IMR-90 (cell line): ENCODE measurements at regions not wholly inside any gene's neighbourhood (a gene's known extent, or its start where the extent isn't known, plus 50 kb on each side); places are given as distances from the start of the nearest gene placed in this dataset.

Experiments used
- ATAC-seq: fragments of 200-7000 bp; cut with Tn5 transposase; 2 replicates; pipeline ENCODE4 v1.9.1; 2020; ENCODE audit warnings: low read depth, mild to moderate bottlenecking, moderate library complexity
- BruUV-seq: library from RNA; stranded (reverse); fragments of 400-500 nt; replicated peaks from 2 replicates; lab custom pipeline; 2021; lab: Mats Ljungman, UMichigan
- CTCF ChIA-PET: fragments of 300-600 bp; formaldehyde crosslinking; extraction: SDS; loops from one replicate; lab custom pipeline; 2021; ENCODE audit warnings: antibody characterized with exemption; lab: Yijun Ruan, JAX
- POLR2A ChIA-PET: fragments of 300-600 bp; sonication (Branson Sonifier 250); formaldehyde crosslinking; loops from one replicate; lab custom pipeline; 2022; ENCODE audit warnings: antibody characterized with exemption; ENCODE audit not compliant: unreplicated experiment; lab: Charles Lee
- DNase-seq: peaks from one replicate; pipeline ENCODE4 v3.0.0; 2013
- H2AFZ ChIP-seq: replicated peaks from 2 replicates; pipeline ENCODE3; 2013; ENCODE audit warnings: low read length, mild to moderate bottlenecking; ENCODE audit not compliant: poor library complexity
- H2AK5ac ChIP-seq: 2 replicates; pipeline ENCODE4 v1.6.1; 2013; ENCODE audit warnings: low read depth, low read length, inconsistent platforms
- H2AK9ac ChIP-seq: replicated peaks from 2 replicates; pipeline ENCODE3; 2013; ENCODE audit warnings: mild to moderate bottlenecking, low read depth, low read length, moderate library complexity; ENCODE audit not compliant: poor library complexity
- H2BK120ac ChIP-seq: 2 replicates; pipeline ENCODE4 v1.6.1; 2013; ENCODE audit warnings: low read depth, low read length, inconsistent platforms
- H2BK15ac ChIP-seq: 3 replicates; pipeline ENCODE4 v1.6.1; 2013; ENCODE audit warnings: low read depth, low read length, inconsistent platforms
- H2BK20ac ChIP-seq: 2 replicates; pipeline ENCODE4 v1.6.1; 2013; ENCODE audit warnings: low read depth, mild to moderate bottlenecking, inconsistent platforms, low read length, moderate library complexity
- H2BK5ac ChIP-seq: 2 replicates; pipeline ENCODE4 v1.6.1; 2013; ENCODE audit warnings: mild to moderate bottlenecking, low read depth, low read length, inconsistent platforms; ENCODE audit not compliant: poor library complexity, severe bottlenecking
- H3K14ac ChIP-seq: replicated peaks from 2 replicates; pipeline ENCODE4 v1.6.1; 2013; ENCODE audit warnings: low read depth, low read length, inconsistent platforms
- H3K18ac ChIP-seq: 2 replicates; pipeline ENCODE4 v1.6.1; 2013; ENCODE audit warnings: low read depth, low read length, control low read depth
- H3K23ac ChIP-seq: 2 replicates; pipeline ENCODE4 v1.6.1; 2013; ENCODE audit warnings: low read depth, low read length, inconsistent platforms
- H3K27ac ChIP-seq: 2 replicates; pipeline ENCODE4 v1.5.1; 2013; ENCODE audit warnings: mild to moderate bottlenecking, control low read depth, low read length; ENCODE audit not compliant: insufficient read depth
- H3K27me3 ChIP-seq: 2 replicates; pipeline ENCODE4 v1.6.1; 2013; ENCODE audit warnings: low read length; ENCODE audit not compliant: control insufficient read depth, insufficient read depth
- H3K36me3 ChIP-seq: 2 replicates; pipeline ENCODE4 v1.6.1; 2013; ENCODE audit warnings: low read length, mixed read lengths; ENCODE audit not compliant: control insufficient read depth, insufficient read depth
- H3K4ac ChIP-seq: 2 replicates; pipeline ENCODE4 v1.6.1; 2013; ENCODE audit warnings: low read depth, low read length, inconsistent platforms
- H3K4me1 ChIP-seq: 2 replicates; pipeline ENCODE4 v1.6.1; 2013; ENCODE audit warnings: low read length, mixed read lengths; ENCODE audit not compliant: control insufficient read depth, insufficient read depth
- H3K4me2 ChIP-seq: 2 replicates; pipeline ENCODE4 v1.6.1; 2013; ENCODE audit warnings: low read depth, mild to moderate bottlenecking, control low read depth, low read length, moderate library complexity
- H3K4me3 ChIP-seq: 2 replicates; pipeline ENCODE4 v1.5.1; 2013; ENCODE audit warnings: low read depth, mild to moderate bottlenecking, control low read depth, low read length, moderate library complexity; ENCODE audit not compliant: insufficient read depth
- H3K56ac ChIP-seq: 2 replicates; pipeline ENCODE4 v1.6.1; 2013; ENCODE audit warnings: low read length, inconsistent platforms; ENCODE audit not compliant: insufficient read depth; ENCODE audit errors: extremely low read depth
- H3K79me1 ChIP-seq, 2 experiments: 2 replicates each; pipeline ENCODE4 v1.6.1; 2013; ENCODE audit warnings: low read length in 2 of 2, inconsistent platforms in 1 of 2, low read depth in 1 of 2
- H3K9ac ChIP-seq: 2 replicates; pipeline ENCODE4 v1.6.1; 2013; ENCODE audit warnings: low read depth, low read length, control low read depth
- H3K9me1 ChIP-seq: 2 replicates; pipeline ENCODE4 v1.6.1; 2013; ENCODE audit warnings: low read length, inconsistent platforms; ENCODE audit not compliant: insufficient read depth
- H3K9me3 ChIP-seq: 2 replicates; pipeline ENCODE4 v1.6.1; 2013; ENCODE audit warnings: low read length; ENCODE audit not compliant: control insufficient read depth, insufficient read depth
- H4K20me1 ChIP-seq: 2 replicates; pipeline ENCODE4 v1.6.1; 2013; ENCODE audit warnings: low read length, inconsistent platforms; ENCODE audit not compliant: insufficient read depth
- H4K5ac ChIP-seq: 2 replicates; pipeline ENCODE4 v1.6.1; 2013; ENCODE audit warnings: mild to moderate bottlenecking, low read depth, low read length, control low read depth
- H4K8ac ChIP-seq, 2 experiments: 2 replicates each; pipeline ENCODE4 v1.6.1; 2013; ENCODE audit warnings: low read depth in 2 of 2, low read length in 2 of 2, control low read depth in 1 of 2, inconsistent platforms in 1 of 2
- H4K91ac ChIP-seq: 2 replicates; pipeline ENCODE4 v1.6.1; 2013; ENCODE audit warnings: low read depth, low read length, inconsistent platforms; ENCODE audit not compliant: insufficient read depth
- CHD1 ChIP-seq: IDR thresholded peaks from 2 replicates; pipeline ENCODE4 v1.6.1; 2012; ENCODE audit warnings: low read depth, low read length, improper control_type of control experiment
- FOS ChIP-seq: fragments of 150-350 bp; IDR thresholded peaks from 2 replicates; pipeline ENCODE4 v1.6.1; 2016; ENCODE audit warnings: low read depth, low read length
- MAFK ChIP-seq: IDR thresholded peaks from 2 replicates; pipeline ENCODE4 v1.6.1; 2012; ENCODE audit warnings: low read depth, low read length, improper control_type of control experiment
- MXI1 ChIP-seq: IDR thresholded peaks from 2 replicates; pipeline ENCODE4 v1.6.1; 2012; ENCODE audit warnings: low read depth, mild to moderate bottlenecking, low read length, moderate library complexity, borderline replicate concordance
- RAD21 ChIP-seq: IDR thresholded peaks from 2 replicates; pipeline ENCODE4 v1.6.1; 2012; ENCODE audit warnings: low read length, improper control_type of control experiment
- RFX5 ChIP-seq: IDR thresholded peaks from 2 replicates; pipeline ENCODE4 v1.8.0; 2012; ENCODE audit warnings: low read depth, mild to moderate bottlenecking, low read length, moderate library complexity
- WGBS, 2 experiments: methylation state at CpG; one replicate each; pipeline versions ENCODE4 v1.1.5 to v1.1.7; 2013; ENCODE audit warnings: missing lambda C conversion rate in 2 of 2; ENCODE audit not compliant: insufficient read length in 1 of 2; ENCODE audit errors: extremely low coverage in 2 of 2; 5-methylcytosine and 5-hydroxymethylcytosine counted together
- dilution Hi-C: fragments of 300-500 bp; cut with HindIII; formaldehyde crosslinking; loops from one replicate; pipeline ENCODE4 v1.14.3; 2018; ENCODE audit warnings: low sequenced_read_pairs; ENCODE audit not compliant: unreplicated experiment
- in situ Hi-C: fragments of 300-500 bp; cut with MboI; formaldehyde crosslinking; loops from 3 replicates; pipeline ENCODE4 v1.14.3; 2019; ENCODE audit warnings: low sequenced_read_pairs, inconsistent platforms, mixed read lengths
- intact Hi-C: fragments of 100-400 bp; cut with micrococcal nuclease; formaldehyde crosslinking; loops from 2 replicates; pipeline ENCODE4 v1.10.0; 2022
- TF ChIP-seq, protein P1 (sequence below): conservative IDR thresholded peaks from 2 replicates; pipeline ENCODE4 v1.5.1; 2012; ENCODE audit warnings: mild to moderate bottlenecking, low read depth, low read length, improper control_type of control experiment

DNA sequence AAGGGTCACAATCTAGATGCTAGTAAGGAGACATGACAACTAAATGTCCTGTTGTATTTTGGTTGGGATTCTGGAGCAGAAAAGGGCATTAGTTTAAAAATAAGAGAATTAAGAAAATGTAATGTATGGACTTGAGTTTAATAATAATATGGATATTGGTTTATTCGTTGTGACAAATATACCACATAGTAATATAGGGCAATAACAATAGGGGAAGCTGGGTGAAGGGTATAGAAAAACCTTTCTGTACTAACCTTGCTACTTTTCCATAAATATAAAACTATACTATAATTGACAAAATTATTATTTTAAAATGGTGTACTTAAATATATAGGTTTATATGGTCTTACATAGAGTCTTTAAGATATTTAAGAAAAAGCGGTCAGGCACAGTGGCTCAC lies 558.9 kb downstream of the PTPRC start:
- H2BK120ac ChIP-seq: no peak overlapping the region
- no peaks in the 10 kb centered on the region for H3K79me1 ChIP-seq
- no peak overlapping the region for H3K9ac ChIP-seq
- 100% methylated on average over 1 of the region's 2 CpGs; no CpG with 5 or more reads in 1 of the 2 experiments for WGBS, 2 experiments
- no peak overlapping the region for H3K27ac ChIP-seq
- H4K8ac ChIP-seq: no peak overlapping the region
- CTCF ChIA-PET: no interaction called here
- dilution Hi-C loops (no loop called here), in situ Hi-C loops (no loop called here), intact Hi-C loops (no loop called here)
- no peak overlapping the region for H3K4me2 ChIP-seq
- TF ChIP-seq RFX5 (no peak), FOS (no peak), MAFK (no peak), RAD21 (no peak), CHD1 (no peak), MXI1 (no peak)
- TF ChIP-seq, protein P1, sequence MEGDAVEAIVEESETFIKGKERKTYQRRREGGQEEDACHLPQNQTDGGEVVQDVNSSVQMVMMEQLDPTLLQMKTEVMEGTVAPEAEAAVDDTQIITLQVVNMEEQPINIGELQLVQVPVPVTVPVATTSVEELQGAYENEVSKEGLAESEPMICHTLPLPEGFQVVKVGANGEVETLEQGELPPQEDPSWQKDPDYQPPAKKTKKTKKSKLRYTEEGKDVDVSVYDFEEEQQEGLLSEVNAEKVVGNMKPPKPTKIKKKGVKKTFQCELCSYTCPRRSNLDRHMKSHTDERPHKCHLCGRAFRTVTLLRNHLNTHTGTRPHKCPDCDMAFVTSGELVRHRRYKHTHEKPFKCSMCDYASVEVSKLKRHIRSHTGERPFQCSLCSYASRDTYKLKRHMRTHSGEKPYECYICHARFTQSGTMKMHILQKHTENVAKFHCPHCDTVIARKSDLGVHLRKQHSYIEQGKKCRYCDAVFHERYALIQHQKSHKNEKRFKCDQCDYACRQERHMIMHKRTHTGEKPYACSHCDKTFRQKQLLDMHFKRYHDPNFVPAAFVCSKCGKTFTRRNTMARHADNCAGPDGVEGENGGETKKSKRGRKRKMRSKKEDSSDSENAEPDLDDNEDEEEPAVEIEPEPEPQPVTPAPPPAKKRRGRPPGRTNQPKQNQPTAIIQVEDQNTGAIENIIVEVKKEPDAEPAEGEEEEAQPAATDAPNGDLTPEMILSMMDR: no peak
- no peak overlapping the region for H4K91ac ChIP-seq
- no peak overlapping the region for H2AK9ac ChIP-seq
- ATAC-seq (no peak), DNase-seq (no peak)
- no peaks in the 10 kb centered on the region; the same call in 1 of the 2 replicates for H3K9me3 ChIP-seq
- no peaks in the 10 kb centered on the region for H4K20me1 ChIP-seq
- H3K9me1 ChIP-seq: no peaks in the 10 kb centered on the region
- no peak overlapping the region for H2AK5ac ChIP-seq
- no peak overlapping the region for H2BK15ac ChIP-seq
- no peak overlapping the region for H4K5ac ChIP-seq
- no peak overlapping the region for H3K56ac ChIP-seq
- no peak overlapping the region for H3K4me3 ChIP-seq
- H2AFZ ChIP-seq: no peak overlapping the region
- H3K27me3 ChIP-seq: no peaks in the 10 kb centered on the region
- H3K23ac ChIP-seq: no peak overlapping the region
- no peak overlapping the region for H3K14ac ChIP-seq
- BruUV-seq: no TSS peak
- no peak overlapping the region for H3K4ac ChIP-seq
- no peaks in the 10 kb centered on the region for H3K36me3 ChIP-seq
- H2BK5ac ChIP-seq: no peak overlapping the region
- no peak overlapping the region for H3K18ac ChIP-seq
- no peak overlapping the region for H2BK20ac ChIP-seq
- no peaks in the 10 kb centered on the region for H3K4me1 ChIP-seq
- POLR2A ChIA-PET: no interaction called here
